ENCODE measurements at regions not wholly inside any gene's neighbourhood (a gene's known extent, or its start where the extent isn't known, plus 50 kb on each side); places are given as distances from the start of the nearest gene placed in this dataset.

DNA sequence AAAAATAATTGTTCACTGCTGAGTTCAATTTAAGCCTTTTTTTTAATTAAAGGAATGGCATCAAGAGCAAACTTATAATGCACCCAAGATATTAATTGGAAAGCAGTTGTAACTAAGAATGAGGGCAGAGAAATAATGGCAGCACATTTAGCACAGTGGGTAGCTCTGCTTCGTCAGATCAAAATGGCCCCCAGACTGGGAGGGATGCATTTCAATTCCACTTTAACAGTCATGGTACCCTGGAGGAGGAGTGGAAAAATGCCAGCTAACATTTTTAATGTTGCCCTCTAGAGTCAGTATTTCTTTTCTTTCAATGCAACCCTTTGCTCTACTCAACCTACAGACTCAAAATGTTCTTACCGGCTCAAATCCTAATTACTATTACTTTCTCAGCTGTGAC is 504.8 kb upstream of the SETBP1 start:
- no peak for FAIRE-seq

DNA sequence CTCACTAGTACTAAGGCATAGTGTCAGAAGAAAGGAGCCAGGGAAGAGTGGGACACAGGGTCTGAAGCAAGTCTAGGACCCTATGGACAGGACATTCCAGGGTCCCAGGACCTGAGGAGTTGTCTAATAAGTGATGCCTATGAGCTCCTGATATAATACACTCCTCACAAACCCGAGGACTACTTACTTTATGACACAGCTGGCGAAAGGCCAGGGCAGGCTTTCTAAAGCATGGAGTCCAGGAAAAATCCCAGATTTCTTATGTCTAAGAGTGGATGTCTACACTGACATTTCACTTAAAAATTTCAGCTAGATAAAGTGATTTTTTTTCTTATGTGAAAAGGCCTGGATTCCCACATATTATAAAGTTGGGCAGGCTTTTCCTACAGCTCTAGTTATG is 502.2 kb upstream of the SETBP1 start:
- no peak for FAIRE-seq

DNA sequence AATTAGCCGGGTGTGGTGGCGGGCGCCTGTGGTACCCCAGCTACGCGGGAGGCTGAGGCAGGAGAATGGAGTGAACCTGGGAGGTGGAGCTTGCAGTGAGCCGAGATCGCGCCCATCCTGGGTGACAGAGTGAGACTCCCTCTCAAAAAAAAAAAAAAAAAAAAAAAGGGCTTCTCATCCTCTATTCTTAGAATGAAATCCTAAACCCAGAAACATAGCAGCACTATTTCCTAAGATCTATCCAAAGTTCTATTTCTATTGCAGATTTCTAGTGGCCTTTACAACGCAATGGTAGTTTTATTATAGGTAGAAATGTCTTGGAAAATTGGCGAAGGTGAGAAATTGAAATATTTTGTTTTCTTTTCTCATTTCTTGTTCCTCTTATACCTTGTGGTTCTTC is 501.0 kb upstream of the SETBP1 start:
- FAIRE-seq = no peak

DNA sequence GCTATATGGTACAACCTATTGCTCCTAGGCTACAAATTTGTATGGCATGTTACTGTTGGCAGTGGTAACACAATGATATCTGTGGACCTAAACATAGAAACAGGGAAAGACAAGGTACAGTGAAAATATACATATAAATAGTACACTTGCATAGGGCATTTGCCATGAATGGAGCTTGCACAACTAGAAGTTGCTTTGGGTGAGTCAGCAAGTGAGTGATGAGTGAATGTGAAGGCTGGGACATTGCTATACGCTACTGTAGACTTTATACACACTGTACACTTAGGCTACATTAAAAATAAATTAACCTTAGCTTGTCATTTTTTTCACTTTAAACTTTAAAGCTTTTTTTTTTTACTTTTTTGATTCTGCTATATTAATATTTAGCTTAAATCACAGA is 500.0 kb upstream of the SETBP1 start:
- no peak for FAIRE-seq

DNA sequence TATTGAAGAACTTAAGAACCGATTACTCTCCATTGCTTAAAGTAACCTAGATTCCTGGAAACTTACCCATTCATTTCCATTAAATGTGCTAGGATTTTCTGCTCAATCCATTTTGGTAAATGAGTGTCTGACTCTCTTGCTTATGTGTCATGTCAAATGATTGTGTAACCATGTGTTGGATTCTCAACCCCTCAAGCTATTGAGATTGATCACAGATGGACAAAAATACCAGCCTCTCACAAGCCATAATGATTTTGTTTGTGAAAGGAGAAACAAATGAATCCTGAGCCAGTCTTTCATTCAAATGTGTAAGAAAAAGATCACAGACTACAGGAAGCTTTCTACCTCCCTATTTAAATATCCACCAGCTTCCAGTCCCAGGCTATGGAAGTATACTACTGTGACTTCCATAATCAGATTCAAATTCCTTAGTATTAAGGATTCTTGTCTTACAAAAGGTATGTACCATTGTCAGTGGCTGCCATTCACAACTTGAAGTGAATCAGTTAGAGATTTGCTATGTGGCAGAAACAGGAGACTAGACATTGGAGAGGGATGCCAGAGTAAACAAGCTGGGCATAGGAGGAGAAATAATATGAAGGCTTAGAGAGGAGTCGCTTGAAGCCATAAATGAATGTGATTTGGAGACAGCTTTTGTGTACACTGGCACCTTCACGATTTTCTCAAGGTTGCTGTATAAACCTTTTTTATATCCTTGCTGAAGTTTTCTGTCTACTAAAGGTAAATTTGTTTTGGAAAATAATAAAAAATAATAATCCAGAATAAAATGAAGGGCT is 498.5 kb upstream of the SETBP1 start:
- no peak for FAIRE-seq

DNA sequence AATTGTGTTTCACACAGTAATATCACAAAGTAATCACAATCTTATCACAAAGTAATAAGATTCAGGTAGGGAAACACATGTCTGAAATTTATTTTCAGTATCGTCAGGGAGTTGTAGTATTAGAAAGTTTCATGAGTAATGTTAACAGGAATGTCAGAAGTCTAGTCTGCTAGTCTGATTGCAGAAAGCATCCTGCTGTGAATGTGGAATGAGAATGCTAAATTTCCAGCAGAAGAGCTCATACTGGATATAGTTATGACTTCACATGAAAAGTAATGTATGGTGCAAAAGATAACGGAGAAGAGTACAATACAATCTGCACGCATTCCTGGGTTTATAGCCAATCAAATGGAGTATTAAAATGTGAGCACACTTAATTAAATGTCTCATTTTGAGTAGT is 494.7 kb upstream of the SETBP1 start:
- no peak for FAIRE-seq

DNA sequence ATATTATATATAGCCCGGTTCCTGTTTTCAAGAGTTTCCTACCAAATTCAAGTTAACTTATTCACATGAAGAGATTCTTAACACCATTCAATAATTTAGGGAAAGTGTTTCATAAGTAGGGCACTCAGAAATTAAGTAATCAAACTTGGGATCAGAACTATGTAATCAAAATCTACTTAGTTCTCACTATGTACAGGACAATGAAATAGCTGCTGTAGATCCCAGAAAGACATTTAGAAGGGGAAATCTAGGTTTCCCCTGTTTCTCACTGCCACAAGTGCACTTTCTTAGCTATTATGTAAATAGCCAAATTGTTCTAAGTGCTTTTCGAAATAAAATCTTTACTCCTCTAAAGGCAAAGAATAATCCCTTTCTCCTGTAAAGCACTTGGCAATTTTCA is 493.6 kb upstream of the SETBP1 start:
- no peak for FAIRE-seq

DNA sequence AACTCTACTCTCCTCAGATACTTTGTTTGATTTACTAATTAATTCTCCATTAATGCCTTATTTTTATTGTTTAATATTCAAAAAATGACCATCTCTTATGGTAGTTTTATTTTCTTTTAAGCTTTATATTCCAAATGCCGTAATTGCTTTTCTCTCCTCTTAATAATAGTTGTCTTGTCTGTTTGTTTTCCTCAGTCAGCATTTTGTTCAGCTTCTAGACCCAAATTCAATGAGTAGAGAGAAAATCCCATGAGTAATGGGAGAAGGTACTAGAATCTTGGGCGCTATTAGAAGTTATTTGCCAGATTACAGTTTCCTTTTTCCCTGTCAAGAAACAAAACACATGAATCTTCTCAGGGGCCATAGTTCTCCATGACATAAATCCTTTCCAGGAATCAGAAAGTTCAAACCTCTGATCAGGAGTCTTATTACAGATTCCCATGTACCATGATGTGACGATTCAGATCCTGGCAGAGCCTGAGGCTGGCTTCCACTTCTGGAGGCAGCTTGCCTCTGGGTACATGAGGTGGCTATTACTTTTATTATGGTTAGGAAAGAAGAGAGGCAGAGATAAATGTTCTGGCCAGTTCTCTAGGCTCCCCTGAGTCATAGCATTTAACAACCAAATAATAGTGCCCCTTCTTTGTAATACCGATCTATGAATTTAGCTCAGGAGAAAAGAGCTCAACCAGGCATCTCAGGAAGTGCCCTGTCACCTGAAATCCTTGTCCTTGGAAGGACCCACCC is 485.1 kb upstream of the SETBP1 start:
- FAIRE-seq = no peak

DNA sequence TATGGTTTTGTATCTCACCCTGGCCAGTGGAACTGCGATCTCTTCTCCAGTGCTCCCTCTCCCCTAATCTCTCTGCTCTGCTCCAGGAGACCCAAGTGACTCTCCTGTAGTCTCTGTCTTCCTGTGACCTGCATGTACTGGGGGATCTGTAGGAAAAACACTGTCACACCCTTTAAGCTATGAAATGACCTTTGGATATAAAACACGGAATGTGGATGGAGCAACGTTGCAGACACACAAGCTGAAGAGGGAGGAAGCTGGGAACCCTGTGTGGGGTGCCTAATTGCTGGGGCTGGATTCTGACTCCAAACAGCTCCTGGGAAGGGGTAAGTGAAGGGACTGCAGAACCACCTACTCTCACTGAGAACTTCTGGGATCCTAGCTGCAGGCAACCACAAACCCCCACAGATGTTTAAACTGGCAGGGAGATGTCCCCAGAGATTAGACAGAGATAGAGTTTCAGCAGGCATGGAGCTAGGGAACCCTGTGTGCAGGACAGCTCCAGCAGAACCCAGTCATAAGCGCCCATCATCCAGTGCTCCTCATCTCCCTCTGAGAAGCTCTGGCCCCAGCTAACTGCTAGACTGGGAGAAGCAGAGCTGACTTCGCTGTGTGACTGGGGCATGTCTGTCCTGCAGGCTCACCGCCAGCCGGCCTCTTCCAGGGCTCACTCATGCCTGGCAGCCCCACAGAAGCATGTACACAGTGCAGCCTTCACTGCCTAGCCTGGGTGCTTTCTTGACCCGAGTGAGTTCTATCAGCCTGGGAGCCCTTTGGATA is 482.7 kb upstream of the SETBP1 start:
- no peak for FAIRE-seq

DNA sequence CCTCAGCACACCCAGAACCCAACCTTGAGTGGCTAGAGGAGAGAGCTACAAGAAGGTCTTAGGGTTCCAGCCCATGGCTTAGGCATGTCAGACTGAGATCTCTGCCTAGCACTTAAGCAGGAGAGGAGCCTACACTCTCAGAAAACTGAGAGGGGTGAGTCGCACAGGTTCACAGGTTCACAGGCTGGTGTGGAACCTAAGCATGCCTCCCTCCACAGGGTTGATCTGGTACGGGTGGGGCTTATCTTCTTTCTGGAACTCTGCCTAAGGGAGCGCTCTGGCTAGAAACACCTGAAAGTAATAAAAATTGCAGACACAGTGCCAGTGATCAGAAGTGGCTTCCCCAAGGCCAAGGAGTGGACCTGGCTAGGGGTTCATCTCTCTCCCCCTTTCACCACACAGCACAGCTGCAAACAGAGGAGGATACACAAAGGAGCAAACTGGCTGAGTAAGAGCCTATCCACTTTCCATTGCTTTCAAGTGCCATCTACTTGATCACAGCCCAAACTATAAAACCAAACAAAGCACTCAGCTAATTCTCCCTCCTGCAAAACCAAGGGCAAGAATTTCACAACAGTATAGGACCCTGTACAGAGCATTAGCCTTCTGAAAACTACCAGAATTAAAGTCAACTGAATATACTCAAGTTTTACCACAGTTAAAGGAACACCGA is 481.9 kb upstream of the SETBP1 start:
- FAIRE-seq = no peak

DNA sequence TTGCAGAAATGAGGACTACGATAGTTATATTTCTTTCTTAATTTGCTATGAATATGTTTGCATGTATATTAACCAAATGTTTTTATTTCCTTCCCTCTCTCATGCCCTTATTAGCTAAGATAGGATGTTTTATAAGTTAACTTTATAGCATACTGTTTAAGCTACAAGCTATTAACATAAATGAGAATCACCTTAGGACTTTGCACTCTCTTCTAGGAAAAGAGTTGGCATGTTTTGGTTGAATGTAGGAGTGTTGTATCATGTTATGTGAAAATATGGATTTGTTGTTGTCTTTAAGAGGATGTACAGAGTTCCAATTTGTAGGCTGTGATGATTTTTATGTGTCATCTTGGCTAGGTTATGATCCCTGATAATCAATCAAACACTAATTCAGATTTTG is 467.4 kb upstream of the SETBP1 start:
- peak; percentile 14 for FAIRE-seq

DNA sequence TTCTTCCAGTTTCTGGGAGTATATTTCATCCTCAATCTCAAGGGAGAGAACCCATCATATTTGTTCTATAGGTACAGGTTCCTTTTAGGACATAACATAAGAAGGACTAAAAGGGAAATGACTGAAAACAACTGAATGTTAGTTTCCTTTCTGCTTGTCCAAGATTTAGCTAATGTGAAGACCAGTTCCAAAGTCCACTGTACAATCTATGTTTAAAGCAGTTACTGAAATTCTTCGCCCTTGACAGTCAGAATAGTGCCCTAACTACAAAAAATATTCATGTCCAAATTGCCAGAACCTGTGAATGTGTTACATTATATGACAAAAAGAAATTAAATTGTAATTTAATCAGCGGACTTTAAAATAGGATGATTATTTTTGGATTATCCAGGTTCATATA is 466.3 kb upstream of the SETBP1 start:
- no peak for FAIRE-seq

DNA sequence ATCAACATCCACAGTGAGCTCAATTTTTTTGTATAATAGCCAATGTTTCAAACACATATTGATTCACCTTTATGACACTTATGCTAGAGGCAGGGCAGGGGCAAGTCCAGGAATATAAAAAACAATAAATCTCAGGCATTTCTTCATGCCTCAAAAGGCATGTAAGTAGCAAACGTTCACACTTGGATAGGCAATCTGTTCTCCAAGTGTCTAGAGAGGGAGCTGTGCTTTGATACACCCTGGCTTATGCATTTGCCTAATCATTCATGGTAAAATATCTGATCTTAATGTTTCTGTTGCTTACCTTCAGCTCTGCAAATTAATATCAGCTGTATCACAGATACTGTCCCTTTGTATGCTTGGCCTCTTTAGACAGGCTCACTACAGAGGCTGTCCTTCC is 464.5 kb upstream of the SETBP1 start:
- no peak for FAIRE-seq

DNA sequence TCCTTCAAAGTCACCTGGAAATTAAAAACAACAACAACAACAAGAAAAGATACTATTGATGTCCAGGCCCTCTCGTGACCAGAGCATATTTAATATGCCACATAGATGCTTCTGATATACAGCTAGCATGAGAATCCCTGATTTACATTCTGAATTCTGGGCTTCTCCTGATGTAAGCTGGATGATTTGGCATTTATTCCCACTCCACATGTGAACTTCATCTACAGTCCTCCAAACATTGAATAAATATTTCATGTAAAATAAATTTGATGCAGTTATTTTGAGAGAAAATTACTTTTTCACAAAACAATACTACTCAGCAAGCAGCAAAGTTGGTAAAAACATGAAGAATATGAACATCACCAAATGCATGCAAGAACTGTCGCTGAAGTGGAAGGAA is 453.2 kb upstream of the SETBP1 start:
- FAIRE-seq = no peak

DNA sequence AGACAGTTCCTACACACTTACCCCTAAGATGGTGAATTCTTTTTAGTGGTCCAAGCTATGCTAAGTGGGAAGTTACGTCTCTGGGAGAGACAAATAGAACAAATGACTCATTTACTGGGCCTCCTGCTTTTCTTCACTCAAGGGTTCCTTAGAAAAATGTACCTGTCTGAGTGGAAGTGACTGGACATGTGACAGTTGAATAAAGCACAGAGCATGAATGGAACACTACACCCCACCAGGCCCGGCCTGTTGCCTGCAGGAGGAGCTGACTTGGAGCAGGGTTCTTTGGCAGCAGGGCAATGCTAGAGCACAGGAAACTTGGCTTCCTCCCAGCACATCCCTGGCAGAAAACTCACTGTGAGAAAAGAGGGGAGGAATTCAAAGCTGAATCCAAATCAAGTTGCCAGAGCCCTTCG is 451.0 kb upstream of the SETBP1 start:
- FAIRE-seq = no peak

DNA sequence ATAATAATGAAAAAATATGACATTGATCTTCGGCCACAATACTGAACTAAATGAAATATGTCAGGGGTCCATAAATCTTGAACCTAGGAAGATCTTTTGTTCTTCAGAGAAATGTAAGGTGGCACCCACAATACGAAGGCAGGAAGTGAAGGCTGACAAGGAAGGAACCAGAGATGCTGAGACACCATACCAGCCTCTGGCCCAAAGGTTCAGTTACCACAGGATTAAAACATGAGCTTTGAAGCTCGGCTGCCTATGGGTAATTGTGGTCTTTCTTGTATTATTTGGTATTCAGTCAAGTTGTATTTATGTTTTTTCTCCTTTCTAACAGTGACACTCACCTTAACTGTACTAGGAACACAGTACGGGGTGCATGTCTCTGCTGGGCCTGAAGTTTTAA is 448.8 kb upstream of the SETBP1 start:
- FAIRE-seq = no peak

DNA sequence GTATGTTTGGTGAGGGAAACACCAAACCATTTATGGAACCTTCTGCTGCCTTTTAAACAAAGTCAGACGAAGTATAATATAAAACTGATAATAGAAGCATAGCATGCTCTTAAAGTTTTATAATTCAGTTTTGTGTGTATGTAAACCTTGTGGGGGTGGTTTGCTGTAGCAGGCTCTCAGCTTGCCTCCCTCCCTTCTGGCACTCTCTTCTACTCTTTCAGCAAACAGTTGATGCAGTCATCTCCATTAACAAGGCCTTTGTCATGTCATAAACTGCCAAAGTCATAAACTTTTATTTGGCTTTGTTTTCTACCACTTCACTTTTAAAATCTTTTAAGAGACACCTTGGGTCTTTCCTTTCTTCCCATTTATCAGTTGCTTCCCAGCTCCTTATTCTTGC is 448.2 kb upstream of the SETBP1 start:
- FAIRE-seq = no peak

DNA sequence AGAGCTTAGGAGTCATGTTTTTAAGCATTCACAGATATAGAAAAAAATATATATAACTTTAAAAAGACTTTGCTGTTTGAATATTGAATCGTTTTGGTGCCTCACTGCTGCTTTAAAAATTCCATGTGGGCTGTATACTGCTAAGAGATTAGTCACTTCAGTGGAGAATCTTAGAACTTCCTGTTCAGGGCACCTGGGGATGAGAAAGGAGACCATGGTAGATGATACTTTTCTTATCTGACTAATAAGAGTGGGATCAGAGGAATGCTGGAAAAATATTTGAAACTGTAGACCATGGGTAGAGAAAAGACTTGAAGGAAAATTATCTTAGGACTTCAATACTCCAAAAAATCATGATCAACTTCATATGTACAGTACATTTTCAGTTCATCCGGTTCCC is 442.2 kb upstream of the SETBP1 start:
- no peak for FAIRE-seq

DNA sequence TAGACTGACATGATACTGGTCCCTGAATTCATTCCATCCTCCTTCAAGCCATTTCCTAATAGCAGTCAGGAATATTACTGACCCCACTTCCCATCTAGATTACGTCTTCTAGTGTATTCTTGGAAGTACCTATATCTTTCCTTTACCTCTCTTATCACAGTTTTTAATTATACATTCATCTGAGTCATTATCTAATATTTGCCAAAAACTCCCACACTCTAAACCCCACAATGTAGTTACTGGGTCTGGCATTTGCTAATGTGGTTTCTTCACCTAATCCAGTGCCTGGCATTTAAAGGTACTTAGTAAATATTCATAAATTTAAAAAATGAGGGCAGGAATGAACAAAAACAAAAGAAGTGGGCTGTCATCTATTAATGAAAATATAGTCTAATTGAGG is 441.8 kb upstream of the SETBP1 start:
- no peak for FAIRE-seq

DNA sequence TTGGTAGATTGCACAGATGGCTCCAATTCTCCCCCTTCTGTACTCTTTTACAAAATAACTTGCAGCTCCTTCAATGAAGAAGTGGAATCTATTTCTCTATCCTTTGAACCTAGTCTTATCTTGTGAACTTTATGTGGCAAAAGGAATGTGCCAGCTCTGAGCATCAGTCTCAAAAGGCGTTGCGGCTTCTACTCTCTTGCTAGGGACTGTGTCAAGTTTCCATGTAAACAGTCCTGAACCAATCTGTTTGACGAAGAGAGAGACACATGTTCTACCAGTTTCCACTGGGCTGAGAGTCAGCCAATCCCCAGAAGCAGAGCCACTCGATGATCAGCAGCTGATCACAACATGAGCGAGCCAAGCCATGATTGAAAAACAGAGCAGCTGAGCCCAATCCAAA is 439.7 kb upstream of the SETBP1 start:
- no peak for FAIRE-seq

DNA sequence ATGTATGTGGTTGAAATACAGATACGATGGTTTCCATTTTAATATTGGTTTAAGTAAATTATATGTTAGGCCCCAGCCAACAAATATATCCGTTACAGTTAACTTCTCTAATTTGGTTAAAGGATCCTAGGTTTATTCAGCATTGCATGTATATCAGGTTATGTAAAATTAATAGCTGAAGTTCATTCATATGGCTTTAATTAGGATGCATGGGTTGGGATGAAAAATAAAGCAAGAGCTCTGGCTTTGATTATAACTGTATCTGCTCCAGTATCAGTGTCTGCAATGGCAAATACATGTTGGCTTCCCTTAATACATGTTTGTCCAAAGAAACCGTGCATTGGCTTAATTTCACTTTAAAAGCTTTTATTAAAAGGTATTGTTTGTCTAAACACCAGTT is 435.7 kb upstream of the SETBP1 start:
- no peak for FAIRE-seq

DNA sequence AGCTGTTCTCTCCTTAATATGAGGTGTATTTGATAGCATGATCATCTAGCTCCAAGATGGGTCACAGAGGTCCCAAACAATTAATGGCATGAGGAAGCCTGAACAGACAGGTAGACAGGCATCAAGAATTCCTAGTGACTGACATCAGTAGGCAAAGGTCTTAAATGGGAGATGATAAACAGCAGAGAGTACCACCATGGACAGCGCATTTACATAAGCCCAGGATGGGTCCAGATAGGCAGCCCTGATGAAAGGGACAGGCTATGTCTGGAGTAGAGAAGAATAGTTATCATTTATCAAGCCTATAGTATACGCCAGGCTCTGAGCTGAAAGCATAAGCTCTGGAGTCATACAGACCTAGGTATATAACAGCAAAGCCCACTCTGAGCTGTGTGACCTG is 434.7 kb upstream of the SETBP1 start:
- FAIRE-seq = no peak

DNA sequence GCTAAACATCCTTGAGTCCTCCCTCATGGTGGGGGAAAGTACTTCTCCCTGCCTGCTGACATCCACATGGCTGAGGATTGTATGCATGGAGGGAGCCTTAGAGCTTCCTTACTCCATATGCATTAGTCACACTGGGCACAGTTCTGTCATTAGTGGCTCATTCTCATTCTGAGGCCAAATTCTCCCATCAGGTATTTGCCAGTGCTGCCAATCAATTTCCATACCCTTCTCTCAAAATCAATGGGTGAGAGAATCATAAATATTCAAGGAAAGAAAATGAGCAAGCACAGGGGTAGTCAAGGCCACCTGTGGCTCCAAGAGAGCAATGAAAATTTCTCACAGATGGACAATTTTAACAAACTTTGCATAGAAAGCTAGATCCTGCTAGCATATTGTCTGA is 422.6 kb upstream of the SETBP1 start:
- FAIRE-seq = no peak

All from colon (tissue), 2 donors.